SK-N-SH (cell line): ENCODE measurements at regions not wholly inside any gene's neighbourhood (a gene's known extent, or its start where the extent isn't known, plus 50 kb on each side); places are given as distances from the start of the nearest gene placed in this dataset.

Source experiments
- CTCF ChIA-PET: fragments of 300-600, 350-600 bp; formaldehyde crosslinking; extraction: SDS; loops from one replicate; lab custom pipeline; 2021; lab: Yijun Ruan, JAX
- POLR2A ChIA-PET: fragments of 350-600 bp; sonication (Branson Sonifier 250); formaldehyde crosslinking; extraction: SDS; loops from one replicate; lab custom pipeline; 2020; ENCODE audit warnings: antibody characterized with exemption, inconsistent platforms; lab: Yijun Ruan, JAX
- DNase-seq: peaks from one replicate; pipeline ENCODE4 v3.0.0; 2012
- H2AFZ ChIP-seq: fragments of 200-600 bp; sonication (generic); 2 replicates; pipeline ENCODE4 v1.8.1; 2016; ENCODE audit warnings: antibody characterized with exemption, mild to moderate bottlenecking, low read depth
- H3F3A ChIP-seq: fragments of 200-600 bp; sonication (generic); replicated peaks from 2 replicates; pipeline ENCODE3; 2016; ENCODE audit warnings: antibody characterized with exemption, mild to moderate bottlenecking; ENCODE audit not compliant: insufficient read depth
- H3K27ac ChIP-seq, 2 experiments: fragments of 200-500 bp in 1 of 2; fragments of 200-600 bp in 1 of 2; sonication (Bioruptor generic) in 1 of 2; sonication (generic), shearing (Covaris generic) in 1 of 2; 2 replicates each; pipeline versions ENCODE4 v1.5.1 to v1.6.1; 2014 to 2016; ENCODE audit warnings: low read depth in 2 of 2, inconsistent platforms in 1 of 2, low read length in 1 of 2, mild to moderate bottlenecking in 1 of 2, mixed read lengths in 1 of 2
- H3K27me3 ChIP-seq: fragments of 200-600 bp; sonication (generic), shearing (Covaris generic); 2 replicates; pipeline ENCODE4 v1.6.1; 2016; ENCODE audit warnings: mixed run types; ENCODE audit not compliant: insufficient read depth
- H3K36me3 ChIP-seq, 2 experiments: fragments of 200-500 bp in 1 of 2; fragments of 200-600 bp in 1 of 2; sonication (Bioruptor generic) in 1 of 2; sonication (generic) in 1 of 2; replicated peaks in 1 of 2; 2 replicates each; pipeline versions ENCODE3 to v1.5.1; 2014 to 2016; ENCODE audit warnings: low read length in 1 of 2, mild to moderate bottlenecking in 1 of 2; ENCODE audit not compliant: insufficient read depth in 2 of 2, control insufficient read depth in 1 of 2
- H3K4me1 ChIP-seq, 2 experiments: fragments of 200-500 bp in 1 of 2; fragments of 200-600 bp in 1 of 2; sonication (Bioruptor generic) in 1 of 2; sonication (generic), shearing (Covaris generic) in 1 of 2; 2 replicates each; pipeline versions ENCODE4 v1.5.1 to v1.6.1; 2014 to 2016; ENCODE audit warnings: low read depth in 1 of 2, low read length in 1 of 2, mixed run types in 1 of 2; ENCODE audit not compliant: insufficient read depth in 2 of 2, control insufficient read depth in 1 of 2
- H3K4me2 ChIP-seq: fragments of 200-600 bp; sonication (generic), shearing (Covaris generic); 2 replicates; pipeline ENCODE4 v1.6.1; 2017; ENCODE audit warnings: mixed run types
- H3K4me3 ChIP-seq, 2 experiments: fragments of 200-500 bp in 1 of 2; fragments of 200-600 bp in 1 of 2; sonication (Bioruptor generic) in 1 of 2; sonication (generic), shearing (Covaris generic) in 1 of 2; 2 replicates each; pipeline versions ENCODE4 v1.5.1 to v1.8.1; 2014 to 2016; ENCODE audit warnings: low read depth in 2 of 2, inconsistent platforms in 1 of 2, low read length in 1 of 2, mild to moderate bottlenecking in 1 of 2, mixed read lengths in 1 of 2, moderate library complexity in 1 of 2
- H3K79me2 ChIP-seq: fragments of 200-600 bp; sonication (generic); 2 replicates; pipeline ENCODE4 v1.8.1; 2017; ENCODE audit warnings: mild to moderate bottlenecking; ENCODE audit not compliant: insufficient read depth
- H3K9ac ChIP-seq: fragments of 200-600 bp; sonication (generic); 2 replicates; pipeline ENCODE4 v1.6.1; 2017; ENCODE audit warnings: mixed run types
- H3K9me2 ChIP-seq: fragments of 200-600 bp; sonication (generic); 2 replicates; pipeline ENCODE4 v1.6.1; 2017; ENCODE audit warnings: mixed run types
- H3K9me3 ChIP-seq: fragments of 200-600 bp; sonication (generic); 2 replicates; pipeline ENCODE4 v1.6.1; 2017; ENCODE audit warnings: mixed run types, mild to moderate bottlenecking, moderate library complexity
- H4K20me1 ChIP-seq: fragments of 200-600 bp; sonication (generic); 2 replicates; pipeline ENCODE4 v1.6.1; 2017; ENCODE audit warnings: mild to moderate bottlenecking, mixed run types; ENCODE audit not compliant: insufficient read depth
- JUND ChIP-seq: IDR thresholded peaks from 2 replicates; pipeline ENCODE4 v1.4.0; 2012
- NFIC ChIP-seq: IDR thresholded peaks from 2 replicates; pipeline ENCODE4 v1.4.0; 2012; ENCODE audit warnings: borderline replicate concordance
- TAF1 ChIP-seq: IDR thresholded peaks from 2 replicates; pipeline ENCODE4 v1.6.1; 2012; ENCODE audit warnings: low read depth, mild to moderate bottlenecking, low read length, moderate library complexity, borderline replicate concordance
- TCF12 ChIP-seq: IDR thresholded peaks from 2 replicates; pipeline ENCODE4 v1.4.0; 2012
- YY1 ChIP-seq: IDR thresholded peaks from 2 replicates; pipeline ENCODE4 v1.4.0; 2012; ENCODE audit warnings: low read depth, mild to moderate bottlenecking
- ZBTB33 ChIP-seq: IDR thresholded peaks from 2 replicates; pipeline ENCODE4 v1.4.0; 2012; ENCODE audit warnings: low read depth, borderline replicate concordance
- WGBS: methylation state at CpG from one replicate; pipeline ENCODE4 v1.1.6; 2017; ENCODE audit warnings: low lambda C conversion rate; 5-methylcytosine and 5-hydroxymethylcytosine counted together
- TF ChIP-seq, protein P1 (sequence below): IDR thresholded peaks from 2 replicates; pipeline ENCODE4 v1.6.1; 2012; ENCODE audit warnings: mild to moderate bottlenecking, low read depth, low read length, moderate library complexity
- TF ChIP-seq, protein P2 (sequence below): IDR thresholded peaks from 2 replicates; pipeline ENCODE4 v1.4.0; 2012; ENCODE audit warnings: low read depth, borderline replicate concordance

DNA sequence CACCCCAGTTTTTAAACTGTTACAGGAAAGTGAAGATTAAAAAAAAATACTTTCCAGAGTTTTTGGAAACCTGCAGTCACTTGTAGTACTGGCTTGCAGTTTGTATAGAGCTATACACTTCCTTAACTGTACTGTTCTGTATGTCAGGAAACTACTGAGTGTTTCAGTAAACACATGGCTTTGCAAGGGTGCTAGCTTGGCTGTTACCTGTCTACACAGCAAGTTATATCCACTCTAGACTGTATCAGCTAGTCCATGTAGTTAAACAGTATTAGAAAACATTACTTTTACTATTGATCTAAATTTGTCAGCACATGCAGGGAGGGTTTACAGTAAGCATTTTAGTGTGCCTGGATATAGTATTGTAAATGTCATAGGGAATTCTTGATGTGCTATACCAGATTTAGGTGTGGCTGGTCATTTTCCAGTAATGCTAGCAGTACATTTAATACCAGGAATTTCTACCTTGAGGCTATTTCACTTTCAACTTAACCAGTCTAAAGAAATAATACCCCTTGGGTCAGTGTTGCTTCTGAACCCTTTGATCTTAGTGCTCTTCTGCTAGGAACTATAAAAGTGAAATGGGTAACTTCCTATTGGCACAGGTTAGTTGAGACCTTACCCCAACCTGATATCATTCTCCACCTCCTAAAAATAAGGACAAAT is 192.3 kb upstream of the ANKRD50 start:
- Histone ChIP-seq H3F3A (no peaks in the 10 kb centered on the region), H3K4me2 (0 out of 2 replicates have a peak overlapping the region, but pooled peaks have one; percentile 57), H3K27me3 (no peaks in the 10 kb centered on the region), H3K9ac (no peak overlapping the region), H2AFZ (peak overlapping the region; percentile 82; the same call in 1 of the 2 replicates), H3K9me2 (no peaks in the 10 kb centered on the region), H4K20me1 (no peaks in the 10 kb centered on the region), H3K27ac (peak overlapping the region; percentile 27 to 69; a peak in 2 of 4 replicates), H3K4me3 (no peak overlapping the region), H3K9me3 (no peaks in the 10 kb centered on the region), H3K36me3 (no peaks in the 10 kb centered on the region), H3K79me2 (no peaks in the 10 kb centered on the region), H3K4me1 (peaks cover 6 to 14% of the 10 kb centered on the region in 2 experiments; a peak in 3 of 4 replicates)
- ChIA-PET CTCF (no interaction called here), POLR2A (no interaction called here)
- DNase-seq, result no peak
- no peak for TF ChIP-seq TCF12
- TF ChIP-seq JUND, result no peak
- no peak for TF ChIP-seq TAF1

GRCh38 chr4:124903995-124904722 is 191.6 kb upstream of the ANKRD50 start:
- Histone ChIP-seq H3K36me3 (no peaks in the 10 kb centered on the region), H3K79me2 (no peaks in the 10 kb centered on the region), H3K4me3 (peak overlapping the region in 1 of 2 experiments; percentile 30; a peak in 1 of 4 replicates), H4K20me1 (no peaks in the 10 kb centered on the region), H3K4me1 (peaks cover 6 to 14% of the 10 kb centered on the region in 2 experiments; a peak in 3 of 4 replicates), H3K27ac (peak overlapping the region; percentile 27 to 69; a peak in 3 of 4 replicates), H3K9me2 (no peaks in the 10 kb centered on the region), H3F3A (no peaks in the 10 kb centered on the region), H3K4me2 (peak overlapping the region; percentile 57), H3K9ac (no peak overlapping the region; the same call in 1 of the 2 replicates), H3K9me3 (no peaks in the 10 kb centered on the region), H2AFZ (peak overlapping the region; percentile 82; the same call in 1 of the 2 replicates), H3K27me3 (no peaks in the 10 kb centered on the region)
- no peak for DNase-seq
- 34% methylated on average over 6 of the region's 6 CpGs for WGBS
- CTCF ChIA-PET, result interaction anchor here (0.6 to 1.2 kb wide), 2 partner anchors 14 to 82 kb away, joined by 3 read pairs; no protein-coding TSS in a partner anchor
- POLR2A ChIA-PET, result no interaction called here
- TF ChIP-seq YY1 (peak; percentile 44; the same call in 1 of the 2 replicates), TCF12 (0 out of 2 replicates have a peak, but pooled peaks have one; percentile 13), ZBTB33 (no peak), NFIC (peak; percentile 59)
- TF ChIP-seq, protein P1, sequence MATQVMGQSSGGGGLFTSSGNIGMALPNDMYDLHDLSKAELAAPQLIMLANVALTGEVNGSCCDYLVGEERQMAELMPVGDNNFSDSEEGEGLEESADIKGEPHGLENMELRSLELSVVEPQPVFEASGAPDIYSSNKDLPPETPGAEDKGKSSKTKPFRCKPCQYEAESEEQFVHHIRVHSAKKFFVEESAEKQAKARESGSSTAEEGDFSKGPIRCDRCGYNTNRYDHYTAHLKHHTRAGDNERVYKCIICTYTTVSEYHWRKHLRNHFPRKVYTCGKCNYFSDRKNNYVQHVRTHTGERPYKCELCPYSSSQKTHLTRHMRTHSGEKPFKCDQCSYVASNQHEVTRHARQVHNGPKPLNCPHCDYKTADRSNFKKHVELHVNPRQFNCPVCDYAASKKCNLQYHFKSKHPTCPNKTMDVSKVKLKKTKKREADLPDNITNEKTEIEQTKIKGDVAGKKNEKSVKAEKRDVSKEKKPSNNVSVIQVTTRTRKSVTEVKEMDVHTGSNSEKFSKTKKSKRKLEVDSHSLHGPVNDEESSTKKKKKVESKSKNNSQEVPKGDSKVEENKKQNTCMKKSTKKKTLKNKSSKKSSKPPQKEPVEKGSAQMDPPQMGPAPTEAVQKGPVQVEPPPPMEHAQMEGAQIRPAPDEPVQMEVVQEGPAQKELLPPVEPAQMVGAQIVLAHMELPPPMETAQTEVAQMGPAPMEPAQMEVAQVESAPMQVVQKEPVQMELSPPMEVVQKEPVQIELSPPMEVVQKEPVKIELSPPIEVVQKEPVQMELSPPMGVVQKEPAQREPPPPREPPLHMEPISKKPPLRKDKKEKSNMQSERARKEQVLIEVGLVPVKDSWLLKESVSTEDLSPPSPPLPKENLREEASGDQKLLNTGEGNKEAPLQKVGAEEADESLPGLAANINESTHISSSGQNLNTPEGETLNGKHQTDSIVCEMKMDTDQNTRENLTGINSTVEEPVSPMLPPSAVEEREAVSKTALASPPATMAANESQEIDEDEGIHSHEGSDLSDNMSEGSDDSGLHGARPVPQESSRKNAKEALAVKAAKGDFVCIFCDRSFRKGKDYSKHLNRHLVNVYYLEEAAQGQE, result no peak
- TF ChIP-seq, protein P2, sequence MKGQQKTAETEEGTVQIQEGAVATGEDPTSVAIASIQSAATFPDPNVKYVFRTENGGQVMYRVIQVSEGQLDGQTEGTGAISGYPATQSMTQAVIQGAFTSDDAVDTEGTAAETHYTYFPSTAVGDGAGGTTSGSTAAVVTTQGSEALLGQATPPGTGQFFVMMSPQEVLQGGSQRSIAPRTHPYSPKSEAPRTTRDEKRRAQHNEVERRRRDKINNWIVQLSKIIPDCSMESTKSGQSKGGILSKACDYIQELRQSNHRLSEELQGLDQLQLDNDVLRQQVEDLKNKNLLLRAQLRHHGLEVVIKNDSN, result no peak
